ENCODE measurements at regions not wholly inside any gene's neighbourhood (a gene's known extent, or its start where the extent isn't known, plus 50 kb on each side); places are given as distances from the start of the nearest gene placed in this dataset.

DNA sequence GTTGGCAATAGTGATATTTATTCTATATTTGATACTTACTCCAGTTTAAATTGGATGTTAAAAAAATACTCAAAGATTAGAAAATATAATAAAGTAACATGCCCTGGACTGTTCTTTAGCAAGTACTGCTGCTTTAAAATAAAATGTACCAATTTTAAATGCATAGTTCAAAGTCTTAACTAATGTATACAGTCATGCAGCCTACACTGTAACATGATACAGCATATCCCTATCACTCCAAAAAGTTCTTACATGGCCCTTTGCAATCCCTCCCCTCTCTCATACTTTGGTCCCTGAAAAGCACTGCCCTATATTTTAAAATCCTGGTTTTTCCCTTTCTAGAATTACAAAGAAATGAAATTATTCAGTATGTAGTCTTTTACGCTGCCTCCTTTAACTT is 726.6 kb downstream of the LTN1 start:
- intact Hi-C loops (cut with DNase I): no loop called here
- no peak for ATAC-seq
- no peak for DNase-seq

DNA sequence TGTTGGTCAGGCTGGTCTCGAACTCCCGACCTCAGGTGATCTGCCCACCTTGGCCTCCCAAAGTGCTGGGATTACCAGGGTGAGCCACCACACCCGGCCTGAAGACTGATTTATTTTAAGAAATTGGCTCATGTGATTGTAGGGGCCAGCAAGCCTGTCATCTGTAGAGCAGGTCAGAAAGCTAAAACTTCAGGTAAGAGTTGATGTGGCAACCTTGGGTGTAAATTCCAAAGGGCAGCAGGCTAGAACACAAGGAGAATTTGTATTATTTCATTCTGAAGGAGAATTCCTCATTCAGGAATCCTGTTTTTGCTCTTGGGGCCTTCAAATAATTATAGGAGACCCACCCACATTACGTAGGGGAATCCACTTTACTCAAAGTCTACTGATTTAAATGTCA is 728.7 kb downstream of the LTN1 start:
- intact Hi-C loops (cut with DNase I): no loop called here
- DNase-seq: no peak
- no peak for ATAC-seq

DNA sequence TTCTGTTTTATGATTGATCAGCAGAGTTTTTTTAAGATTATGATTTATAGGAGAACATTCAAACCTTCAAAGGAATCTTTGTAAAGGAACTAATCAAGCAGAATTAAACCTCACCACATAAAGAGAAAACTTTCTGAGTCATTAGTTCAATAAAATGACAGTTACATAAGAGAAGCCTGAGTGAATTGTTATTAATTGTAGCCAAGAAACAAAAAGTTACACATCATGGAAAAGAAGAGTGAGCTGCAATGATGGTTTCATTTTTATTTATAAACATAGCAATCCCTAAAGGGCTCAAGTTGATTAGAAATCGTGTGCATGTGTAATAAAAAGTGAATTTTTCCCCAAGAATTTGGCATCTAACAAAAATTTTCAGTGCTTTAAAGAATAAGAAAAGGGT is 731.4 kb downstream of the LTN1 start:
- ATAC-seq: no peak
- intact Hi-C loops (cut with DNase I): no loop called here
- DNase-seq: no peak

DNA sequence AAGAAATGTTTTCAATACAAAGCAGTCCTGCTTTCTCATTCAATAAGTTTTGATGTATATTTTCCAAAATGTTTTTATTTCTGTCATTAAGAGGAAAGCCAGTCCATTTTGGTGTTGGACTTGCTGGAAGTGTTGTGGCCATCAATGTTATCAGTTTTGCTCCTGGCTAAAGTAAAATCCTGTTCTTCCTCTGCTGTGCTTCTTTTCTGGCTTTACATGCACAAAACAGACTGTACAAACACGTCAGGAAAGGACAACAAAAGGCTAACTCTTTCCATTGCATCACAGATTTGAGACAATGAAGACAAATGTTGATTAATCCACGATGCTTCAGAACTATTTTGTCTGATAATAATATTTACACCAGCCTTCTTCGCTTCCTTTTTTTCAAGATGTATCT is 735.4 kb downstream of the LTN1 start:
- no peak for ATAC-seq
- intact Hi-C loops (cut with DNase I): no loop called here
- no peak for DNase-seq

DNA sequence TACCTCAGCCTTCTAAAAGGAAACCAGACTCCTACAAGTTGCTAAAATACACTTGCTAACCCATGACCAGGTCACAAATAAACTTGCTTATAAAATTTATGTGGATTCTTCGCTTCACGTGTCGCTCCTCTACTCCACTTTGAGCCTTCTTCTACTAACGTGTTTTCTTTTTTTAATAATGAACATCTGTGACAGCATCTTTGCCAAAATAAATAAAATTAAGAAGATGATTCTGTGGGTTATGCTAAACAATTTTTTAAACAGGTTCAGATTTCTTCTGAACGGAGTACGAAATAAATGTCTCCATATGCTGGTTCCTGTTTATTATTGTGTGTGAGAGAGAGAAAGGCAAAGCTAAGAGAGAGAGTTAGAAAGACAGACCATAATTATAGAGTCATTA is 735.8 kb downstream of the LTN1 start:
- intact Hi-C loops (cut with DNase I): no loop called here
- ATAC-seq (no peak), DNase-seq (no peak)

DNA sequence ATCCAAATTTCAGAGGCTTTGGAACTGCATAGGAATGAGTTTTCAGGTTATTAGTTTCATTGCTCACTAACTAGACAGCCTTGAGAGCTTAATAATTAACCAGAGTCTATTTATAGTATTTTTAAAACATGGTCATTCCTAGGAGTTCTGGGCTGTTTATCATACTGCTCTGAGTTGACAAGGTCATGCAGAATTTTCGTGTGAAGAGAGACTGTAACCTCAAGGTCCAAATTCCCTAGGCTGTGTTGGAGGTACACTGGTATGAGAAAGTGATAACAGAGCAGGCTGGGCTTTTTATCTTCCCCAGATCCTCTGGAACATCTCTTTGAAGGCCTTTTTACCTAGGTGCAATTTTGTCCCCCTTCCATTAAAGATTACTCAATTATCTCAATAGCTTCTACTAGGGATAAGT is 736.3 kb downstream of the LTN1 start:
- no peak for DNase-seq
- ATAC-seq: peak in 1 of 2 donors; percentile 38
- intact Hi-C loops (cut with DNase I): no loop called here

DNA sequence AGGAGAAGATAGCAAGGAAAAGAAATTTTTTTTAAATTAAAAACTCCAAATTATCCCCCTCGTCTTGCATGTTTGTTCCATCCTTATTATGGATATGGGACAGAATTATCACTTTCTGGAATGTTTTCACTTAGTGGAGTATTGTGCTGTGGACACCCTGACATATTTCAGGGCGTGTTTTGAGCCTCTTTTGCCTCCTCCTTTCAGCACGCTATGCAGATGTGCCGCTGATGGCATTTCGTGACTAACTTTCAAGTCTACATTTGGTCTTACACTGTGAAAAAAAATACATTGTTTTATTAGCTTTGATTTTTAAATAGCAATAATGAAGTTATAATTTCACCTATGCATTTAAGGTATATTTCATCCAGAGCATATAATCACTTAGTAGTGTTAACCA is 738.7 kb downstream of the LTN1 start:
- no peak for ATAC-seq
- intact Hi-C loops (cut with DNase I): no loop called here
- DNase-seq: no peak

DNA sequence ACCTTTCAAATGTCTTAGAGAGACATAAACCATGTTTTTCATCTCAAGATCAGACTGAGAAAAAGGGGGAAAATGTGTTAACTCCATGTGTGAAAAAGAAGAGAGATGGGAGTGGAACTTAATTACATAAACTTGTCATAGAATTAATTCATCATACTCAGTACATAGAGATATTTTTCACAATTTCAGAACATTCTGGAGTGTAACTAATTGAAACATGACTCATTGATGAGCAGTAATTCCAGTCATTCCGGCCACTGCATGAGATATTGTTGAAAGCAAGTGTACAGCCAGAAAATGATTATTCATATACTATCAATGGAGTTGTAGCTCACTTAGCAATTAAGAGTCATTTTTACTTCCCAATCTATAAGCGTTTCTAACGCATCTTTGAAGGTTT is 739.3 kb downstream of the LTN1 start:
- ATAC-seq: peak in 1 of 2 donors; percentile 76
- intact Hi-C loops (cut with DNase I): no loop called here
- DNase-seq: no peak

DNA sequence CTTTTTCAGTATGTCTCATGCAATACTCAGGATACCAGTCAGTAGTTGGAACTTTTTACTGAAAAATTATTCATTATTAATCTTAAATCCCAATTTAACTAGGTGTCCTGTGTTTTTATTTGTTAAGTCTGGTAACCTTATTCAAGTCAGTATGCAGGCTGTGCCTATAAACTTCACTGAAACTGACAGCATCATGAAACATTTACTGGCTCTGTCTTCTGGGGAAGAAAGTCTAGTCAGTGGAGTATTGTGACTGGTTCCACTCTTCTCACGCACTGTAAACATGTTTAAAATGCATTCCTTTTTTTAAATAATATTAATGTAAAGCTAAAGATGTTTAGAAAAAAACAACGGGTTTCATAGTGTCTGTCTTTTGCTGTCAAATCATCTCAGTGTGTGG is 739.7 kb downstream of the LTN1 start:
- no peak for DNase-seq
- ATAC-seq: peak in 1 of 2 donors; percentile 15
- intact Hi-C loops (cut with DNase I): no loop called here

DNA sequence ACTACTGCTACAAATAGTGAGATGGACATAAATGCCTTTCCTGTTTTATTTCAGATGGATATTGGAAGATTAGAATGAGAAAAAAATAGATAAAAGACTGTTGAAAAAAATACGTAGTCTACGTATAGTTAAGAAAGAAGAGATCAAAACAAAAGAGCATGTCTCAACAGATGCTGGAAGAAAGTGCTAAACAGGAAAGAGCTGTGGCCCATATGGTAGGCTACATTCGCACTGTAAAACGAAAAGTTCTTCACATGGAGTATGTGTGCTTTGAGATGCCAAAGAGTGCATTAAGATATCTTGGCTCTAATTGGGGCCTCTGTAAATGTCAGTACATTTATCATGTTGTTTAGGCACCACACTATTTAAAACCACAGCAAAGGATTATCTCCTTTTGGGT is 741.7 kb downstream of the LTN1 start:
- DNase-seq: no peak

DNA sequence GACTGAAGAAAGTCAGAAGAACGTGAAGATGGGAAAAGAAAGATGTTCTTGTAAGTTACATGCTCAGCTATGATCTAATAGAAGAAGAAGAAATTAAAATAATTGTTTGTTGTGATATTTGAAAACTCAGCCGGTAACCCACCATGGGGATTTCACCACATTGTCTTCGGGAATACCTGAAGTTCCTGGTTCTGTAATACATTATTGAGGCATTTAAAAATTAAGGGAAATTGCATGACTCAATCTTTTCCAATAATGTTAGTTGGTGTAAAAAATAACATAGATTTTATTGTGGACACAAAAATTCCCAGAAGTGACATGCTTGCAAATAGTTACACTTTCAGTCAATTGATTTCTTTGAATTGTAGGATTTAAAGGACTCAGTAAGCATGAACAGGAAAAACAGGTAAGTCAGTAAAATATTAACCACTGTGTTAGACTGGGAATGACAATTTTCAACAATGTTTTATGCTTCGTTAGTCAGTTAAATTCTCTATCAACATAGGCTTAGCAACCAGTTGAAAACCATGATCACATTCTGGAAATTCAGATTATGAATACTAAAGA is 745.1 kb downstream of the LTN1 start:
- ATAC-seq: no peak
- intact Hi-C loops (cut with DNase I): no loop called here
- no peak for DNase-seq

More for the DNA sequence above, 741.7 kb downstream of the LTN1 start:
- intact Hi-C loops (cut with DNase I): no loop called here
- ATAC-seq: no peak

DNA sequence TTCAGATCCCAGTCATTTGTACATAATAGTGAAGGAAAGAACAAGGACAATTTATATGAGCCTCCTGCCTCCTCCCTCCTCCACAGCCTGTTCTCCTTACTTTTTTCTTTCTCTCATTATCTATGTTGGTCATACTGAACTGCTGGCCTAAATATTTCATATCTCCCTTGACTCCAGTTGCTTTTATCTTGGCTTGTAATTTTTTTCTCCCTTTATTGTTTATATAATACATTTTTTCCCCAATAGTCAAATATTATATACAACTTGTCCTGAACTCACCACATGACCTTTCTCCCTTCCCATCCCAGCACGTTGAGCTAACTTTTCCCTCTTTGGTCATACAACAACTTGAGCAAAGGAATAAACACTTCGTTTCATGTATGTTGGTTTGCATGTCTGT is 752.1 kb downstream of the LTN1 start:
- no peak for DNase-seq
- intact Hi-C loops (cut with DNase I): no loop called here
- peak in 1 of 2 donors; percentile 38 for ATAC-seq

DNA sequence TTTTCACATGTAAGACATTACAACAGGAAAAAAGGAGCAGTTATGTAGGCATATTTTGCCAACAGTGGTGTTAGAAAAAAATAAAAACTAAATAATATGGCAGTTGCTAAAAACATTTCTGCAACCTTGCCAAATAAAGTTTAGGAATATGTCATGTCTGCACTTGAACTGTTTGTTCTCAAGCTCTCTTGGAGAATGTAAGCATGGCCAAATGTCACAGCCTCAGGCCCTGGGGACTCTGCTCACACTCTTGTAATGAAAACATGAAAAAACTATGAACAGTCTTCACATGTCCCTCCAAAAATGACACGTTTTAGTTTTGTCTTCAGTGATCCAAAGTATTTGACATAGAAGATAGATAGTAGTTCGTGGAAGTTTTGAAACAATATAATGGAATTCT is 753.3 kb downstream of the LTN1 start:
- intact Hi-C loops (cut with DNase I): no loop called here

DNA sequence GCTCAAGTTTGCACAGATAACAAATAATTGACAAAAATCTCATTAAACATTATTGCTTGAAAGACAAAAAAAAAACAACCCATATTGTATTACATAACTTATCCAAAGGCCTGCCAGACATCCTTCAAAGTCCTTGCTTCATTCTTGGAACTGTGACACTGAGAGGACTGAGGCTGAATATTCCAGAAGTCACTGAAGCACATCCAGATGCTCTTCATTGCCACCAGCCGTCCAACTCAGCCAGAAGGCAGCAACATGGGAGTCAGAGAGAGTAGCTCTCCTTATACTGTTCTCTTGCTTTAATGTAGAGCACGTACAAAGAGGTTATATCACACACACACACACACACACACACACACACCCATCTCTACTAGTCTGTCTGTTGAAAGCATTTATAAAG is 755.0 kb downstream of the LTN1 start:
- ATAC-seq (peak in 1 of 2 donors; percentile 78), DNase-seq (no peak)
- intact Hi-C loops (cut with DNase I): no loop called here

More for the DNA sequence above, 753.3 kb downstream of the LTN1 start:
- DNase-seq: no peak
- peak; percentile 35 to 60 for ATAC-seq

DNA sequence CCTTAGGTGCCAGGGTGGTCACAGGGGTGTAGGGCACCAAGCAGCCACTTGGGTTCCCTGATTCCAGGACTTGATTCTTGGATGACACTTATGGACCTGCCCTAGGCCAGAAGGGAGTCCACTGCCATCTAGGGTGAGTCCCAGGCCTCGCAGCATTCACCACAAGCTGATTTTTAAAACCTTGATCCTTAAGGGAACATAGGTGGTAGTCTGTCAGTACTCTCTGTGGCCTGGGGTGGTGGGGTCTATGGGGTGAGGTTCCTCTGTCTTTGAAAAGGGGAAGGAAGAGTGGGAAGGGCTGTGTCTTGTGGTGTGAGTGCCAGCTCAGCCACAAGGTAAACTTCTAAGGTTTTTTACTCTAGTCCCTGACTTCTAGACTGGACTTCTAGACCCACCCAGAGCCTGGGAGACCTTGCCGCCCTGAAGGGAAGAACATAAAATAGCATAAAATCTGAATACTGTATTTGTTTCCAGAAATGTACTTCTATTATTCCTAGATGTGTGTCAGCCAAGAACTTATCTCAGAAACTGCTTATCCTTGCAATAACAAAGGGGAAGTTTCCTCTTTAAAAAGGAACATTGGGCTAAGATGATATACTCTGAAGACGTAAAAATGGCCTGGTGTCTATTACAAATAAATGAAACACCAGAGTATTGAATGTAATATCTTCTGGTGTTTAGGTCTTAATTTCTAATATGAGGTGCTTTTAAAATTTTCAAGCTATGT is 757.3 kb downstream of the LTN1 start:
- DNase-seq: no peak
- intact Hi-C loops (cut with DNase I): no loop called here
- peak in 1 of 2 donors; percentile 66 for ATAC-seq

DNA sequence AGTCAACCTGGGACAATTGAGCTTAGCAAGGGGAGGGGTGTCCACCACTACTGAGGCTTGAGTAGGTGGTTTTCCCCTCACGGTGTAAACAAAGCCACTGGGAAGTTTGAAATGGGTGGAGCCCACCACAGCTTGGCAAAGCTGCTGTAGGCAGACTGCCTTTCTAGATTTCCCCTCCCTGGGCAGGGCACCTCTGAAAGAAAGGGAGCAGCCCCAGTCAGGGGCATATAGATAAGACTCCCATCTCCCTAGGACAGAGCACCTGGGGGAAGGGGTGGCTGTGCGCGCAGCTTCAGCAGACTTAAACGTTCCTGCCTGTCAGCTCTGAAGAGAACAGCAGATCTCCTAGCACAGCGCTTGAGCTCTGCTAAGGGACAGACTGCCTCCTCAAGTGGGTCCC is 758.4 kb downstream of the LTN1 start:
- no peak for ATAC-seq
- intact Hi-C loops (cut with DNase I): no loop called here

DNA sequence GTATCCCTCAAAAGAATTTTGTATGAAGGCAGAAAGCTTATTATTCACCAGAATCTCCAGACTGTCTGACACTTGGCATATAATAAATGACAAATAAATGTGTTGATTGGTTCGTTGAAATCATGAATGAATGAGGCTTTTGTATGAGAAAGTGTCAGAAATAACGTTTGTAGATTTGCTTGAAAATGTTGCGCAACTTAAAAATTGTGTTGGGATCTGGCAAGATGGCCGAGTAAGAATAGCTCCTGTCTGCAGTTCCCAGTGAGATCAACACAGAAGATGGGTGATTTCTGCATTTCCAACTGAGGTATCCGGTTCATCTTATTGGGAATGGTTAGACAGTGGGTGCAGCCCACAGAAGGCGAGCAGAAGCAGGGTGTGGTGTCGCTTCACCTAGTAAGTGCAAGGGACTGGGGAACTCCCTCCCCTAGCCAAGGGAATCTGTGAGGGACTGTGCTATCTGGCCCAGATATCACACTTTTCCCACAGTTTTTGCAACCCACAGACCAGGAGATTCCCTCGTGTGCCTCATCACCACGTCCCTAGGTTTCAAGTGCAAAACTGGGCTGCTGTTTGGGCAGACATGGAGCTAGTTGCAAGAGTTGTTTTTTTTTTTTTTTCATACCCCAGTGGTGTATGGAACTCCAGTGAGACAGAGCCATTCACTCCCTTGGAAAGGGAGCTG is 759.0 kb downstream of the LTN1 start:
- peak in 1 of 2 donors; percentile 14 for ATAC-seq
- intact Hi-C loops (cut with DNase I): no loop called here
- no peak for DNase-seq

More for the DNA sequence above, 758.4 kb downstream of the LTN1 start:
- DNase-seq: no peak

DNA sequence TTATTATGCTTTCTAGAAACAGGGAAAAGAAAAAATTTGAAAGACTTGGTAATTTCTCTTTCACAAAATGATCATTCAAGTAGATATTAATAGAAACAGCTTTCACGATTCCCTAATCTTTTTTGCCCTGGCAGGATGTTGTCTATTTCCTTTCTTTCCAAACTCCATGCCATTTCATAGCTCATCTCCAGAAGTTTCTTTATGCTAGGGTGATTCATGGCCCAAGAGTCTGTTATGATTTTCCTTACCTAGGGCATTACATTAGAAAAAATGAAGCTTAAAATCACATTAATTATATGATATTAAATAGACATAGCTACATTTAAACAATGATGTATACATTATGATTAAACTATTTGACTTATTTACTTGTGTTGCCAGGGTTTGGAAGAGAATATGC is 762.1 kb downstream of the LTN1 start:
- intact Hi-C loops (cut with DNase I): no loop called here
- ATAC-seq (no peak), DNase-seq (no peak)

DNA sequence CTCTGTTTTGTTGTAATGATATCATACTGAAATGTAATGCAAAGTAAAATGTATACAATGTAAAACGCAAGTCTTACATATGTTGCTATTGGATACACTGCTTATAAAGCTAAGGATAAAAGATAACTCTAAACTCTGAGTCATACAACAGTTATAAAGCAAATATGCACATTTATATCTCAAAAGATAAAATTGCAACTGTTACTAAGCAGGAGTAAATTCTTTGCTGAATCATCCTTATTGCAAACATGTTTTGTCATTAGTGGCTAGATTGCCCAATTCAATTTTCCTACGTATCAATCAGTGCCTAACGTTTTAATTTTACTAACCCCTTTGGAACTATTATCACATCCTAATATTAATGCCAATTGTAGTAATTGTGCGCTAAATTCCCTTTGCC is 762.9 kb downstream of the LTN1 start:
- DNase-seq (no peak), ATAC-seq (peak in 1 of 2 donors; percentile 61)
- intact Hi-C loops (cut with DNase I): loop anchor here in 1 of 2 donors (10.0 kb wide), 1 partner anchor 125 kb away; no protein-coding TSS in a partner anchor

DNA sequence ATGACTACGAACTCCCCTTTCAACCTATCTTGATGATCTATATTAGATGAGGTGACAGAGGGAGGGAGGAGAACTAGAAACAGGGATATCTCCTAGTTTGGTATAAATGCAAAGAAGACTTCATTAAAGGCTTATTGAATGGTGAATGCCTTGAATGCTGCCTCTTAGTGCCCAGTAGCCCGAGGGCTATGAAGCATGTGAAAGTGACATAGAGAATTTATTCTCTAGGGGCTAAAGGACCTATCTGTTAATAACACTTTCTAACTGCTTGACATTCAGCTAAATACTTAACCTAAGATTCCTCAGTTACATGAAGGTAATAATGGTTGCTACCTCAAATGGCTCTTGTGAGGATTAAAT is 764.1 kb downstream of the LTN1 start:
- no peak for ATAC-seq
- DNase-seq: no peak
- intact Hi-C loops (cut with DNase I): loop anchor here in 1 of 2 donors (10.0 kb wide), 1 partner anchor 124 kb away; no protein-coding TSS in a partner anchor

All from left cardiac atrium (tissue), 4 donors.